ENCODE measurements at regions not wholly inside any gene's neighbourhood (a gene's known extent, or its start where the extent isn't known, plus 50 kb on each side); places are given as distances from the start of the nearest gene placed in this dataset.

GRCh38 chr9:14989811-14990210, 79.6 kb upstream of the FREM1 start:
- peaks cover 5% of the 10 kb centered on the region for H3K27me3 Mint-ChIP-seq (ENCODE audit: insufficient read depth, low read depth, poor library complexity)
- Histone ChIP-seq H3K27me3 (ENCODE audit: insufficient read depth) (no peaks in the 10 kb centered on the region), H3K36me3 (ENCODE audit: insufficient read depth) (no peaks in the 10 kb centered on the region), H4K20me1 (replicated peaks; ENCODE audit: insufficient read depth) (no peaks in the 10 kb centered on the region), H3F3A (replicated peaks; ENCODE audit: low read depth) (no peaks in the 10 kb centered on the region), H3K4me2 (no peak overlapping the region), H3K4me3 (no peak overlapping the region), H2AFZ (no peak overlapping the region), H3K27ac (ENCODE audit: low read depth) (no peak overlapping the region), H3K4me1 (ENCODE audit: insufficient read depth) (peaks cover 10% of the 10 kb centered on the region), H3K9me2 (ENCODE audit: insufficient read depth) (no peaks in the 10 kb centered on the region), H3K79me2 (replicated peaks; ENCODE audit: insufficient read depth) (no peaks in the 10 kb centered on the region)
- H3K4me3 Mint-ChIP-seq, result no peak overlapping the region
- no peaks in the 10 kb centered on the region for H3K36me3 Mint-ChIP-seq (ENCODE audit: low read depth)
- H3K27ac Mint-ChIP-seq, result no peak overlapping the region
- ATAC-seq (no peak), DNase-seq (ENCODE audit: low spot score) (no peak)
- H3K4me1 Mint-ChIP-seq, result peaks cover 18% of the 10 kb centered on the region
- no peaks in the 10 kb centered on the region for H3K9me3 Mint-ChIP-seq
- TF ChIP-seq EZH2phosphoT487 (IDR thresholded peaks at IDR 0.05; ENCODE audit: unreplicated experiment), result no peak
- TF ChIP-seq NANOG (IDR thresholded peaks at IDR 0.05; ENCODE audit: borderline replicate concordance), result no peak
- TF ChIP-seq POLR2AphosphoS5 (IDR thresholded peaks at IDR 0.05; ENCODE audit: low read depth), result no peak
- TF ChIP-seq CTCF (conservative IDR thresholded peaks at IDR 0.05; ENCODE audit: low read depth in 2 of 2), result no peak
- no peak for TF ChIP-seq ZNF462 (CRISPR knock-in tag; IDR thresholded peaks at IDR 0.05)
- TF ChIP-seq STAT1 (IDR thresholded peaks at IDR 0.05; ENCODE audit: unreplicated experiment), result no peak
- TF ChIP-seq CREB1 (CRISPR knock-in tag; IDR thresholded peaks at IDR 0.05; ENCODE audit: low read depth), result no peak
- TF ChIP-seq EZH2 (IDR thresholded peaks at IDR 0.05; ENCODE audit: low read depth, unreplicated experiment), result no peak
- TF ChIP-seq REST (IDR thresholded peaks at IDR 0.05; ENCODE audit: unreplicated experiment), result no peak
- TF ChIP-seq JUNB (IDR thresholded peaks at IDR 0.05; ENCODE audit: unreplicated experiment), result no peak
- TF ChIP-seq ZNF114 (CRISPR knock-in tag; IDR thresholded peaks at IDR 0.05), result no peak
- no peak for TF ChIP-seq ZNF331 (CRISPR knock-in tag; IDR thresholded peaks at IDR 0.05; ENCODE audit: low read depth)
- TF ChIP-seq, protein P1, sequence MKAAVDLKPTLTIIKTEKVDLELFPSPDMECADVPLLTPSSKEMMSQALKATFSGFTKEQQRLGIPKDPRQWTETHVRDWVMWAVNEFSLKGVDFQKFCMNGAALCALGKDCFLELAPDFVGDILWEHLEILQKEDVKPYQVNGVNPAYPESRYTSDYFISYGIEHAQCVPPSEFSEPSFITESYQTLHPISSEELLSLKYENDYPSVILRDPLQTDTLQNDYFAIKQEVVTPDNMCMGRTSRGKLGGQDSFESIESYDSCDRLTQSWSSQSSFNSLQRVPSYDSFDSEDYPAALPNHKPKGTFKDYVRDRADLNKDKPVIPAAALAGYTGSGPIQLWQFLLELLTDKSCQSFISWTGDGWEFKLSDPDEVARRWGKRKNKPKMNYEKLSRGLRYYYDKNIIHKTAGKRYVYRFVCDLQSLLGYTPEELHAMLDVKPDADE (IDR thresholded peaks at IDR 0.05), result no peak

Measured in GM23338 (cell line).